D341Med (cell line): ENCODE measurements at regions not wholly inside any gene's neighbourhood (a gene's known extent, or its start where the extent isn't known, plus 50 kb on each side); places are given as distances from the start of the nearest gene placed in this dataset.
A peak's percentile ranks its signal among the peaks of the same experiment; 100 is the strongest.

Source experiments
- DNase-seq: peaks from one replicate; pipeline ENCODE4 v3.0.0; 2012; ENCODE audit warnings: low spot score

DNA sequence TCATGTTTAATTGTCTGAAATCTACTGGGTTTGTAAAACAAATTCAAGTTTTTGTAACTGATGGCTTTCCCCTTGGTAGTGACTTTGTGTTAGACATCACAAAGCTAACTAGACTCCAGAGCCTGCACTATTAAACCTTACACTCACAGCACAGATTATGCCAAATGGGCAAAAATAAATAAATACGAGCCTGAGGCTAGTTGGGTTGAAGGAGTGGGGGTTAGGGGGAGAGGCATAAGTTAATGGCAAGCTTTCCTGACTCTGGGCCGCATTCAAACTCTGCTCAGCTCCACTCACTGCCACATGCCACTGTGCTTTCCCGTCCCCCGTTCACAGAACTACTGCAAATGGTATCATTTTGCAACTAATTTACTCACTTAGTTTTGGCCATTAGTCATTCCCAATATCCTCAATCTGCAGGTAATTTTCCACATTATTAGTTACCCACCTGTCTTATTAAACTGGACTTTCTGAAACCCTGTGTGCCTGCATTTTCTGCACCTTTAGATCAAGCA is 1079.9 kb upstream of the PIK3C3 start:
- no peak for DNase-seq

DNA sequence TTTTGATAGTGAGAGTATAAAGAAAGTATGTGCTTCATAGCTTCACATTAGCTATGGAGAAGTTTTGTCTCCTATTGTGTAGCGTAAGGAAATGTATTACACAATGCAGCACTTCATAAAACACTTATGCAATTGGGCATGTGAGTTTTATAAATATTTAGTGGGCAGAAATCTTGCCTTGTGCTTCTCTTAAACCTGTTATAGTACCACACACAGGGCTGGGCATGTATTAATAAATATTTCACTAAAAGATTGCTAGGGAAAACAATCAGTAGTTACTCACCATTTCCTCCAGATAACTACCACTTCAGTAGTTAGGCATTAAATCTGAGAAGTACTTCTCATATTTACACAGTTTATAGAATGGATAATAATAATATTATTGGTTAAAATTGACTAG is 1080.8 kb upstream of the PIK3C3 start:
- DNase-seq = no peak

DNA sequence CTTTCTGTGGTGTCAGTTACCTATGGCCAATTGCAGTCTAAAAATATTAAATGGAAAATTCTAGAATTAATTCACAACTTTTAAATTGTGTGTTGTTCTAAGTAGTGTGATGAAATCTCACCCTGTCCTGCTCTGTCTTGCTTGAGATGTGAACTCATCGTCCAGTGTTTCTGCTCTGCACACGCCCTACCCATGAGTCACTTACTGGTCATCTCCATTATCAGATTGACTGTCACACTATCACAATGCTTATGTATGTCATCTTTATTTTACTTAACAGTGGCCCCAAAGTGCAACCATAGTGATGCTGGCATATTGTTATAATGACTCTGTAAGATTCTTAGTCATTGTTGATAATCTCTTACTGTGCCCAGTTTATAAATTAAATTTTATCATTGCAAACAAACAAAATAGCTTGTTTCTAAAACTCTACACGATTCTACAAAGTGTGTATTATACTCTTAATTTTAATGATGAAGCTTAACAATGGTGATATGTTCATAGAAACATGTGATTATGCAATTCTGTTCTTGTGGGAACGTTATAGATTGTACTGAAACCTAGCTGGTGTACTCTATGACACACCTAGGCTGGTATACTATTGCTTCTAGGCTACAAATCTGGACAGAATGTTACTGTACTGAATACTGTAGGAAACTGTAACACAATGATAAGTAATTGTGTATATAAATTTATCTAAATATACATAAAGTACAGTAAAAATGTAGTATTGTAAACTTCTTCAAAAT is 1086.8 kb upstream of the PIK3C3 start:
- DNase-seq = no peak

DNA sequence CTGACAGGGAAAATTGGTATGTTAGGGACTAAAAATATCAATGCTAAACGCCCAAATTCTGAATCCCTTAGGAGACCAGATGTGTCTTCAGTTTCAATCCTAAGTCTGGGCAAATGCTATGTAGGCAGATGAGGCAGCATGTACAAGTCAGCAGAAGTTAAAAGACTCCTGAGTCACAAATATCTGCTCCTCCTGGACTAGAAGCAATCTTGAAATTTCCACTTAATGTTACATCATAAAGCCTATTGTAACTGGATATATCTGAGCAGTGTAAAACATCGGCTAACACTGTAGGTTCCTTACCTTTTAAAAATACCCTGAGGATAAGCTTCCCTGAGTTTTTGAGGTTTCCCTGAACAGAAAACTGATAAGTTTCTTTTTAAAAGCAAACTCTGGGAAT is 1087.6 kb upstream of the PIK3C3 start:
- DNase-seq = no peak

DNA sequence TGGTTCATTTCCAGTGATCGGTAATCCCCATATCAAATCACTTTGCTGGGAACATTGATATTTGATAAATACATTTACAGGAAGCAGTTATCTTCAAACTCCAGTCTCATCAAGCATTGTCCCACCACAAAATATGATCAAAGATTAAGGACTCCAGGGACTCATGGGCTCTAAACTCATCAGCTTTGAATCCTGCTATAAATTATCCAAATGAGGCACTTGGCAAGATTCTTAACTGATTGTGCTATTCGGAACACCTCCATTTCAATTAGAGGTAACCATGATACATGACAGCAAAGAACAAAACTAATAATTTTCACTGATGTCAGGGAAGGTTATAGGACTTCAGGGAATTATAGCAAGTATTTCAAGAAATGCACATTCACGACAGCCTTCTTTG is 1088.1 kb upstream of the PIK3C3 start:
- DNase-seq = no peak

DNA sequence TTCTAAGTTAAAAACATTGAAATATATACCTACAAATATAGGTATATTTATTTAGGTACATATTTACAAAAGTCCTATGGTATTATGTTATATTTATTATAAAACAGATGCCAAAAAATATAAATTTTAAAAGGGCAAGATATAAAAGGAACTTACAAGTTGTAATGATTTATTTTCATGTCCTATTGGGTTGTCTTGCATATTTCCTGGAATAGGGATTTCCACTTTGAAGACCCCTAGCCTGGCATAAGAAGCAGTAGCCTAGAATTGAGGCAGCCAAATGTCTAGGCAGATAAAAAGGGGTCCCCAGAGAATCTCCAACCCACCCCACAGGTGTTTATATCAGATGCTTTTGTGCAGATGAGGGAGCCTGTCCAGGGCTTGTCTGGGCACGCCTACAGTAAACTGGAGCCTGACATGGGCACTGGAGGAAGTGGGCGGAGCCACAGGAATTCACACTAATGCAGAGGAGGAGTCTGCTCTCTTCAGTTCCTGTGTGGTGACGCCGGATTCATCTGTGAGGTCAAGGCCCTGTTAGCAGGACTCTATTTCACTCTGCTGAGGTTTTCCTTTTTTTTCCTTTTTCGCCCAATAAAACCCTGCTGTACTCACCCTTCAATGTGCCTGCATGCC is 1088.9 kb upstream of the PIK3C3 start:
- no peak for DNase-seq

DNA sequence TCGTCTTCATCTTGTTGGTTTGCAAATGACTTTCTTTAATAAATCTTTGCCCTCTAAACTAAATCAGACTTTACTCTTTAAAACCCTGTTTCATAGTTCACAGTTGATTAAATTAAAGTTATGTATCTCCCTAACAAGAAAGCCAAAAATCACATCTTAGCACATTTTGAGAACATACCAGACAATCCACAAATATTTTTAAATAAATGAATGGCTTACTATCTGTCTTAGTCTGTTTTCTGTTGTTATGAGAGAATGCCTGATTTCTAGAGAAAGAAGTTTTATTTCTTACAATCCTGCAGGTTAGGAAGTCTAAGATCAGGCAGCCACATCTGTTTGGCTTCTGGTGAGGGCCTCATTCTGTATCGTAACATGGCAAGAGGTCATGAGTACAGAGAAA is 1090.2 kb upstream of the PIK3C3 start:
- DNase-seq = no peak

DNA sequence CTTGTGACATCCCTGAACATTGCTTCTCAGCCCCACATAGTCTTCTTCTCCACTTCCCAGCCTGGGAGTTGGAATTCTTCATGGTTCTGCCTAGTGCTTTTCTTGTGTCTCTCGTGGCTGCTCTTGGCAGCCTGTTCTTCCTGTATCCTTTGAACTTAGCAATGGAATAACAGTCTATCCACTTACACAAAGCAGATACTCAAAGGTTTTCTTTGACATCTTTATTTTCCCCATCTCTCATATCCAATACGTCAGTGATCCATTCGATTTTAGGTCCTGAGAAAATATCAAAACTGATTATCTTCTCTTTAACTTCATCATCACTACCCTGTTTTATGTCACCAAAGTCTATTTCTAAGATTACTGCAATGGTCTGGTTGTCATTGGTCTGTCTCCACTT is 1091.2 kb upstream of the PIK3C3 start:
- DNase-seq = no peak

DNA sequence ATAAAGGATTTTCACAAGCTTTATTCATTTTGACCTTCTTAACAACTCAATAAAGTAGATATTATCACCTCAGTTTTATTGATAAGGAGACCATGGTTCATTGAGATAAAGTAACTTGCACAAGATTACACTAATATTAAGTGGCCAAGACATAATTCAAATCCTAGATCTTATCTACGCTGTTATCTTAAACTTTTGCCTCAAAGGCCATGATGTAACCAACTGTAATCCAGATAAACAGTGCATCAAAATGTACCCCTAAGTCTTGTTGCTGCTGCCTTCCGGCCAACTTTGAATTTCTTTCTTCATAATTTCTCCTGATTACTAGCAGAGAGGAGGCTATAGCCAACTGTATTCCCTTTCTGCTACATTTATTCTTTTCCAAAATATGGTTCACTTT is 1094.8 kb upstream of the PIK3C3 start:
- no peak for DNase-seq

DNA sequence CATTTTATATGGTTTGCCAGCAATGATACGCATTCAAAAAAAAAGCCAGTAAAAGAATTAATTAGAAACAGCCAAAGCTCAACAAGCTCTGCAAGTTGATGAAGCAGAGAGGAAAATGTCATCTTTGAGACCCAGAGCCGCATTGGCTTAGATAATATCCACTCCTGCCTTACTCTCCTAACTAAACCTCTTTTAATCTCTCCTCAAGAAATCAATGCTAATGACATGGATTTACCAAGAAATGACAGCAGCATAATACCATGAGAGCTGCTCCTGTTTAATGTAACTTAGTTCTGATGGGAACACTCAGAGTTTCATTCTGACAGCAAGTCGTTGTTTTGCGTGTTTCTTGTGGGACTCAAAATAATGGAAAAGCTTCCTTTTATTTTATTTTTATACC is 1099.4 kb upstream of the PIK3C3 start:
- DNase-seq = peak; percentile 44

DNA sequence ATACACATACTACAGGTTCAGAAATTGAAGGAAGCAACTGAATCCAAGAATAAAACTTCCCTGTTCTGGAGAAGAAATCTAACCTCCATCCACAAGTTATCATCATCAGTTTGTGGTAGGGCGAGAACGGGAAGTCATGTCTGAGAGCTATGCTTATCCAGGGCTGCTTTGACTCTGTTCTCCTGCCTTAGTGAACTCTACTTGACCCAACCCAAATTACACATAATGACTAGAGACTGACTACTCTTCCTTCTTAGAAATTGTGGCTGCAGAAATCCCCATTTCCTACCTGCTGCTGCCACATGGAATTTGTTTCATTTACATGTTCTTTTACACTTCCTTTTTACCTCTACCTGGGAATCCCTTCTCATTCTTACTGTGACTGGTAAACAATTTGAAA is 1102.6 kb upstream of the PIK3C3 start:
- DNase-seq = no peak

DNA sequence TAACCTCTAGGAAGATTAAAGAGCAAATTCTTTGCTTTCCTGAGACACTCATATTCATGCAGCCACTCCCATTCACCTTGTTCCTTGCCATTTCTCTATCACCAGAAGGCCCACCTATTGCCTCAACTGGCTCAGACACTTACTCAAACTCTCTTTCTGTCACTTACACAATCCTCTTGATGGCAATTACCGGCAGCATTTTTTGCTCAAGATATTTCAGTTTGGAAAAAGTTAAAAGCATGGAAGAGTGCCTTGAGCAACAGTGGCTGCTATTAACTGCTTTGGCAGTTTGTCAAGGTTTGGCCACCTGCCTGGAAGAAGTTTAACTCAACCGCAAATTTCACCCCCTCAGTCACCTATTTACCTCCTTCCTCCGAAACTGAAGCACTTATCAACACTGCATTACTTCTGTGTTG is 1104.0 kb upstream of the PIK3C3 start:
- DNase-seq = no peak

DNA sequence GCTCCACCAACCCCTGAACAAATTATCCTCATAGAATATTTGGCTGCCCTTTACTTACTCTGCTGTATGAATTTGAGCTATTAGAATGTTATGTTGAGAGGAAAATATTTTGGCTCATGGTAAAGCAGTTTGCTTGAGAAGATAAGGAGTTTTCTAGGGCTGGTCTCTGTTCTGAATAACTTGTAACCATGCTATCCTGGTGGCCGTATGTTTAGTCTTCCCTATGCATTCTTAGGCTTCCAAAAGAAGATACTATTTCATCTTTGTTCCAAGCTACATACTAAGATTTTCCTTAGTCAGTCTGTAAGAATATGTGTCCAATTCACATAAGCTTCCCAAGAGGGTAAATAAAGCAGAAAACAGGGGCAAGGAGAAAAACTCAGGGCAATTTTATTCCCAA is 1105.1 kb upstream of the PIK3C3 start:
- DNase-seq = no peak

DNA sequence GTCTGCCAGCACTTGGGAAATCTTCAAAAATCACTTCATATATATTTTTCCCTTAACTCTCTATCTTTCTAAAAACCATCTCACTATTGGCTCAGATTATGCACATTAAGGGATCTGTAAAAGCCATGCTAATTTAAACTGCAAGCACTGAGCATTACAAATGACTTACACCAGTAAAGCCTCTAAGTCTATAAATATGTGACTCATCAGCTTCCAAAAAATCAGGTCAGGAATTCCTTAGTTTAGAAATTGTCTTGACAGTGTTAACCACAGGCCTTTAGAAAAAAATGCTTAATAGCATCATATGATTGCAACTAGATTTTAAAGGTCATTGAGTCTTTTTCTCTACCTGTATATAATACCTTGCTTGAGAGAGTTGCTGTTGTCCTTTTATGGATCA is 1113.6 kb upstream of the PIK3C3 start:
- DNase-seq = no peak

DNA sequence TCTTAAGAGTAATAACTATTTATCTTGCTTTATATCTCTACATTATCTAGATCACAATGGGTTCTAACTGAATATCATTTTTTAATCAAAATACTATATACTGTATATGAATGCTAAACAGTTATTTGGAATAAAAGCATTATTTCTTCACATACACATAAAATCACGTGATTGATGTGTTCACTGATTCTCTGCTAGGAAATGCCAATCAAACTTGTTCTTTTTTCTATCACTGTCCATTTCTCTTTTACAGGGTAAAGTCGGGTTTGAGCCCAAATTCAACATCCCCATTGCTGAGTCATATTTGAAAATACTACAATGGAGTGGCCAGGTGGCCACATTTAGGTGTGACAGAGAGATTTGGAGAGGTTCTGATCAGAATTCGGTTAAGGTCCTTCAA is 1114.0 kb upstream of the PIK3C3 start:
- no peak for DNase-seq

DNA sequence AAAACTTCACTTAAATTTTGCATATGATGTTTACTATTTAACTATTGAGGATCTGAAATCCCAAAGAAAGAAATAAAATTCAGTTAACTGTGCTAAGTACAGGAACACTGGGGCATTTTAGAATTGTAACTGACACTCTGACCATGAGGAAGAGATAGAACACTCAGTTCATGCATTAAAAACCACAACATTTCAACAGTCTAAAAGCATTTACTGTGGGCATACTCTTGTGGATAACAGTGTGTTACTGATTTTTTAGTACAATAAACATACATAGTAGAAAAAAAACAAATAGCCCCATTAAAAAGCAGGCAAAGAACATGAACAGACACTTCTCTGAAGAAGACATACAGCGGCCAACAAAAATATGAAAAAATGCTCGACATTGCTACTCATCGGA is 1122.7 kb upstream of the PIK3C3 start:
- no peak for DNase-seq

DNA sequence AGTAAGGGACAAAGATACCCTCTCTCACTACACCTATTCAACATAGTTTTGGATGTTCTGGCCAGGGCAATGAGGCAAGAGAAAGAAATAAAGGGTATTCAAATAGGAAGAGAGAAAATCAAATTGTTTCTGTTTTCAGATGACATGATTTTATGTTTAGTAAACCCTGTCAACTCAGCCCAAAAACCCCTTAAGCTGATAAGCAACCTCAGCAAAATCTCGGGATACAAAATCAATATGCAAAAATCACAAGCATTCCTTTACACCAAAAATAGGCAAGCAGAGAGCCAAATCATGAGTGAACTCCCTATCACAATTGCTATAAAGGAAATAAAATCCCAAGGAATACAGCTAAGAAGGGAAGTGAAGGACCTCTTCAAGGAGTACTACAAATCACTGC is 1130.7 kb upstream of the PIK3C3 start:
- DNase-seq = no peak

DNA sequence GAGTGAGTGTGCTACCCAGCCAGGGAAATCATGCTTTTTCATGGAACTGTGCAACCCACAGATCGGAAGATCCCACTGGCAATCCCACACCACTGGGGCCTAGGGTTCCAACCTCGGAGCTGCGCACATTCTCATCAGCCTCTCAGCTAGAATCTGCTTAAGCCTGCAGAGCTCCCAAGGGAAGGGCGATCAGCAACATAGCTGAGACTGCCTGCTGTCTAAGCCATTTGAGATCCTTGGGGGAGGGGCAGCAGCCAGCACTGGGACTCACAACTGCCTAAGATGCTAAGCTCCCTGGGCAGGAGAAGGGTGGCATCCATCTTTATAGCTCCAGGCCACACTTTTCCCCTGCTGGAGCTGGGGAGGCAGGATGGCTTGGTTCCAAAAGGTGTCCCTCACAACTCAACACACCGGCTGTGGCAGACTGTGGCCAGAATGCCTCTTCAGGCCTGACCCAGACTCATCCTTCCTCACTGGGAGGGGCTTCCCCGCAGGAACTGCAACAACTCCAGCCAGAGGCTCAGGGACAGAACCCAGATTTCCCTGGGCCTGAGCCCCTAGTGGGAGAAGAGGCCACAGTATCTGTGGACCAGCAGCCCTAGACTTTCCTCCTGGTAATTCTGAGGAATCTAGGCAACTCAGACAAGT is 1133.3 kb upstream of the PIK3C3 start:
- DNase-seq = peak; percentile 85

DNA sequence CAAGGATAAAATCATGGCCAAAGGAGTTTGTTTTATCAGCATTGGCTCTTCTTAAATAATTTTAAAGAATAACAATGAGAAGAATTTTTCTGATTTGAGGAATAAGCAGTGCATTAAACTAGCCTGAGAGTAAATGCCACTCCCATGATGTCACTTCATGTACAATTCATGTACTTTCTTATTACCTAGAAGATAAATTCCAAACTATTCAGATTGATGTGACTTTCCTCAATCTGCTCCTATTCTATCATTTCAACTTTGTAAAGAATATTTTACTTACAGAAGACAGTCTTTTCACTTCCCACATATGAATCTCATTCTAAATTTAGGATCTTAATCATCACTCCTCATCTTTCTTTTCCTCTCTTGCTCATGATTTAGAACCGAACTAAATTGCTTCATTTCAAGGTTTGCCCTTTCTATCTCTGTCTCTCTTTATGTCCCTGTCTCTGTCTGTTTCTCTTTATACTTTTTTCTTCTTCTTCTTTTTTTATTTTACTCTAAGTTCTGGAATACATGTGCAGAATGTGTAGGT is 1142.0 kb upstream of the PIK3C3 start:
- DNase-seq = no peak

DNA sequence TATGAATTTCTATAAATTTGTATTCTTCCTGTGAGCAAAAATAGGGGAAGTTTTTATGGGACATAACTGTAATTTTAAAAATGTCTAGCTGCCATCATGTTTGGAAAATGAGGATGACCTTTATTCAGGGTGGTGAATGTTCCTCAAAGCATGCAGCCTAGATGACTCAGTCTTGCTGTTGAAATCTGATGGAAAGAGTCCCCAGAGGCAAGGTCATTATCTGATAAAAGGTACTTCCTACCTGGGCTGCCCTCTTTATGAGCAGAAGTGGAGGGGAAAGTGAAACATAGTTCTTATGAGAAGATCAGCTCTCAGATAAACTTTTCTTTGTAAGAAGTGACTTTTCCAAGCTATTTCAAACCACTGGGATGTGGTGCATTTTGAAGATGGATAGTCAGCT is 1144.7 kb upstream of the PIK3C3 start:
- no peak for DNase-seq

DNA sequence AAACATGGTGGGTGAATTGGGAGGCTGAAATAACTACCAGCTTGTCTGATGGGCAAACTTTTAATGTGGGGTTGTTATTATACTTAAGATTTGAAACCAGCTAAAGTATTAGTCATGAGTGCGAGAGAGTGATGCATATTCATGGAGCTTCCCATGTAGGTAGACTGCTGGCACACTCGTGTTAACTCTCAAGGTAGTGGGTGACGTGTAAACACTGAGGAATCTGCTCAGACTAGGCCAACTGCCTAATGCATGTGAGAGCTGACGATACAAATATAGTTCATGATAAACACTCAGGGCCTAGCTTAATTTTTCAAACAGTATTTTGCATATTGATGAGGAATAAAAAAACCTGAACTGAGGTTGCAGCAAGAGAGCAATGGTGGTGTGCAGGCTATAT is 1165.7 kb upstream of the PIK3C3 start:
- DNase-seq = no peak

DNA sequence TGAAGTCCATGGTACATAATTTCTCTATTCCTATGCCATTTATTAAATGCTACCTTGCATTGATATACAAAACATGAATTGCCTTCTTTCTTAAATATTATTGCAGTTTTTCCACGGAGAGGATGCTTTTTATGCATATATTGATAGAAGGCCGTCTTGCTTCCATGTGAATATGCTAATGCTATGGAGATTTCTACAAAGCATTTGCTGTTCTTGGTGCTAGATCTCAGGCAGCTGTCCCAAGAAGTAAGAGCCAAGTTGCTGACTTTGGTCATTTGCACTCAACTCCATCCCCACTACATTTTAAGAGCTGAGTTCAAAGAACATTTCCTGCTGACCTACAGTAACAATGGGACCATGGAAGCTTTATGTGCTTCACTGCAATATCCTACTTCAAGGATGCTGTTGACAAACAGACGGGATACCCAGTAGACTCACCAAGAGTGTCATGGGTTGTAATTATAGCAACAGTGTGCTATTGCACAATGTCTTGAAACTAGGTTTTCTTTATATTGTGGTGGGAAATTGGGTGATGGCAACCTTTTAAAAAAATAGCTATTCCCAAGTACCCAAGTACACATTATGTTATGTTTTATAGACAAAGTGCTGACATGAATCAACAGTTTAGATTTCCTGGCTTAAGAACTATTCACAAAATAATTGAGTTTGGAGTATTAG is 1172.4 kb upstream of the PIK3C3 start:
- DNase-seq = no peak

DNA sequence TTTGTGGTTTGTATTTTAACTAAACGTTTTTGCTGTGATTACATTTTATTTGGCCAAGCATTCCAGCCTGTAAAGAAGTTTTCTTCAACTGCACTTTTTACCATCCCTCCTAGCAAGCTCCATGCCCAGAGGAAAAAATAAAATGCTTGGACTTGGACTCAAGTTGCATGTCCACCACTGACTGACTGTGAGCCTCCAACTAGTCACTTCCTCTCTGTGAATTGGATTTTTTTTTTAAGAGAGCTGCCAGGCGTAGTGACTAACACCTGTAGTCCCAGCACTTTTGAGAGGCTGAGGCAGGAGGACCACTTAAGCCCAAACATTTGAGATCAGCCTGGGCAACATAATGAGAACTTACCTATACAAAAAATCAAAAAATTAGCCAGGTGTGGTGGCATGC is 1185.2 kb upstream of the PIK3C3 start:
- DNase-seq = no peak
